Sigmoid colon (tissue), 4 donors: ENCODE measurements at regions not wholly inside any gene's neighbourhood (a gene's known extent, or its start where the extent isn't known, plus 50 kb on each side); places are given as distances from the start of the nearest gene placed in this dataset.

Source experiments
- EP300 ChIP-seq, 4 donors: sonication (generic); formaldehyde crosslinking; IDR thresholded peaks; one replicate each; pipeline ENCODE4 v1.6.1; 2017; ENCODE audit warnings: antibody characterized with exemption in 4 of 4
- POLR2A ChIP-seq, 2 donors: fragments of 450-650 bp; IDR thresholded peaks; one replicate each; pipeline ENCODE4 v1.6.1; 2016; ENCODE audit warnings: antibody characterized with exemption in 2 of 2, mild to moderate bottlenecking in 2 of 2, moderate library complexity in 2 of 2
- TF ChIP-seq, protein P1 (sequence below), 4 experiments: fragments of 450-650 bp in 3 of 4; fragments of 200-600 bp in 1 of 4; IDR thresholded peaks; one replicate each; pipeline ENCODE4 v1.5.1; 2016 to 2019; ENCODE audit warnings: antibody characterized with exemption in 4 of 4, mild to moderate bottlenecking in 3 of 4, moderate library complexity in 2 of 4

DNA sequence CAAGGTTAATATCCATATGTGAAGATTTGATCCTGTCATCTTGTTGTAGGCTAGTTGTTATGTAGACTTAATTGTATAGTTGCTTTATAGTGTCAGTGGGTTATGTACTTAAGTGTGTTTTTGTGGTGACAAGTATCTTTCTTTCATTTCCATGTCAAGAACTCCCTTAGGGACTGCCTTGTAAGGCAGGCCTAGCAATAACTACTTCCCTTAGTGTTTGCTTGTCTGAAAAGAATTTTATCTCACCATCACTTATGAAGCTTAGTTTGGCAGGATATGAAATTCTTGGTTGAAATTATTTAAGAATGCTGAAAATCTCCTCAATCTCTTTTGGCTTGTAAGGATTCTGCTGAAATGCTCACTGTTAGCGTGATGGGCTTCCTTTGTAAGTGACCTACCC lies 467.6 kb downstream of the CDH2 start:
- TF ChIP-seq, protein P1, sequence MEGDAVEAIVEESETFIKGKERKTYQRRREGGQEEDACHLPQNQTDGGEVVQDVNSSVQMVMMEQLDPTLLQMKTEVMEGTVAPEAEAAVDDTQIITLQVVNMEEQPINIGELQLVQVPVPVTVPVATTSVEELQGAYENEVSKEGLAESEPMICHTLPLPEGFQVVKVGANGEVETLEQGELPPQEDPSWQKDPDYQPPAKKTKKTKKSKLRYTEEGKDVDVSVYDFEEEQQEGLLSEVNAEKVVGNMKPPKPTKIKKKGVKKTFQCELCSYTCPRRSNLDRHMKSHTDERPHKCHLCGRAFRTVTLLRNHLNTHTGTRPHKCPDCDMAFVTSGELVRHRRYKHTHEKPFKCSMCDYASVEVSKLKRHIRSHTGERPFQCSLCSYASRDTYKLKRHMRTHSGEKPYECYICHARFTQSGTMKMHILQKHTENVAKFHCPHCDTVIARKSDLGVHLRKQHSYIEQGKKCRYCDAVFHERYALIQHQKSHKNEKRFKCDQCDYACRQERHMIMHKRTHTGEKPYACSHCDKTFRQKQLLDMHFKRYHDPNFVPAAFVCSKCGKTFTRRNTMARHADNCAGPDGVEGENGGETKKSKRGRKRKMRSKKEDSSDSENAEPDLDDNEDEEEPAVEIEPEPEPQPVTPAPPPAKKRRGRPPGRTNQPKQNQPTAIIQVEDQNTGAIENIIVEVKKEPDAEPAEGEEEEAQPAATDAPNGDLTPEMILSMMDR (IDR thresholded peaks at IDR 0.05) = no peak
- no peak for TF ChIP-seq POLR2A (IDR thresholded peaks at IDR 0.05)
- TF ChIP-seq EP300 (IDR thresholded peaks at IDR 0.05) = no peak
